Endothelial cell of hepatic sinusoid (primary cell): ENCODE measurements at regions not wholly inside any gene's neighbourhood (a gene's known extent, or its start where the extent isn't known, plus 50 kb on each side); places are given as distances from the start of the nearest gene placed in this dataset.
"Not testable (repeated sequence)": the region's sequence is repeated elsewhere in the genome, so short reads cannot be mapped to it uniquely, and the experiment has no call there.

Source experiments
- in situ Hi-C: cut with HindIII; loops from 2 replicates; pipeline ENCODE4 v1.10.0; 2017; ENCODE audit warnings: low sequenced_read_pairs

GRCh38 chr6:151154418-151154817 is 85.3 kb upstream of the AKAP12 start:
- in situ Hi-C loops = loop anchor here (10.0 kb wide), 1 partner anchor 60 kb away; no protein-coding TSS in a partner anchor

- in situ Hi-C loops = loop anchor here (5.0 to 10.0 kb wide), 3 partner anchors 43 to 60 kb away; no protein-coding TSS in a partner anchor
Observed at GRCh38 chr6:151155095-151155494, 84.7 kb upstream of the AKAP12 start.

DNA sequence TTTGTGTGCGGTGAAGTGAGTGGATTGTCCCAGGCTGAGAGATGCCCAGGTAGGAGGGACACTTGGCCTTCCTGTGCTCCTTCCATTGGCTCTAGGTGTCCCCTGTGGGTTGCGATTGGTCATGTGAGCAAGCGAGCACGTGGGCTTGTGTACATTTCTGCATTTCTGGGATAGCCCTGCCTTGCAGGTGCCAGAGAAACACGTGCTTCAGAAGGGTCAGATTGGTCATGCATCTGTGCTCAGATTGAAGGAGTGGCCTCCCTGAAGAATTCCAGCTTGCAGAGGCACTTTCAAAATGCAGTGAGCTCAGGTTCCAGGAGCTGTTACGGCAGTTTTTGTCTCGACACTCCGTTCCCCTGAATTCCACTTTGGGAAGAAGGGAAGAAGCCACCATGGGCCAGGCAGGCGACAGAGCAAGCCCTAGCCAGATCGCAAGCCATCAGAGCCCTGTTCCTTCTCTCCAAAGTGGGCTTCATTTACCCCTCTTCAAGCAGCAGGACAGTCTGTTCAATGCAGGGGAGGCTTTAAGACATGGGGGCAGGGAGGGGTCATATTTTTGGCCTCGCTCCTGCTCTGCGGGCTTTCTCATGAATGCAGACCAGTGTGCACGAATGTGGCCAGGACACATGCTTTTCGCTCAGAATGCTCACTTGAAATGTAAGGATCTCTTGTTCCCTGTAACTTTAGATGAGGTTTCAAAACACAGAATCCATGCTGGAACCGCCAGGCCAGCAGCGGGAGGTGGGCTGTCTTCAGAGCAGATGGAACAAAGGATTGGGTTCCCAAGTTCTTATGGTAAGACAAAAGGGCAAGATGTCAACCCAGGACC is 78.6 kb upstream of the AKAP12 start:
- in situ Hi-C loops = no loop called here

GRCh38 chr6:151164383-151164782 is 75.4 kb upstream of the AKAP12 start:
- in situ Hi-C loops = no loop called here

GRCh38 chr6:151166180-151166579 is 73.6 kb upstream of the AKAP12 start:
- in situ Hi-C loops = no loop called here

DNA sequence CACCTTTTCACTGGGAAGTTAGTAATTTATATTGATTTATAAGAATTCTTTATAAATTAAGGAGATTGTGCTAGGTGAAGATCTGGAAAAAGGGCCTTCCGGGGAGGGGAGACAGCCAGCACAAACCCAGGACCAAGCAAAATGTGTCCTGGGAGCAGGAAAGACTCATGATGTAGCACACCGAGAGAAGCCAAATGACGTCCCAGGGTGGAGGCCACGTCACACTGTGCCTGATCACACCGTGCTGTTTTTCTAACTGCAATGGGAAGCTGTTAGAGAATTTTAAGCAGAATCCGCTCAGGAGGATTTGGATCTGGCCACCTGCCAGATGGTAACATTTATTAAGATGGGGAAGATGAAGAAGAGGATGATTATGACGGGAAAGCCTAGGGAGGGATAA is 72.7 kb upstream of the AKAP12 start:
- in situ Hi-C loops = no loop called here

DNA sequence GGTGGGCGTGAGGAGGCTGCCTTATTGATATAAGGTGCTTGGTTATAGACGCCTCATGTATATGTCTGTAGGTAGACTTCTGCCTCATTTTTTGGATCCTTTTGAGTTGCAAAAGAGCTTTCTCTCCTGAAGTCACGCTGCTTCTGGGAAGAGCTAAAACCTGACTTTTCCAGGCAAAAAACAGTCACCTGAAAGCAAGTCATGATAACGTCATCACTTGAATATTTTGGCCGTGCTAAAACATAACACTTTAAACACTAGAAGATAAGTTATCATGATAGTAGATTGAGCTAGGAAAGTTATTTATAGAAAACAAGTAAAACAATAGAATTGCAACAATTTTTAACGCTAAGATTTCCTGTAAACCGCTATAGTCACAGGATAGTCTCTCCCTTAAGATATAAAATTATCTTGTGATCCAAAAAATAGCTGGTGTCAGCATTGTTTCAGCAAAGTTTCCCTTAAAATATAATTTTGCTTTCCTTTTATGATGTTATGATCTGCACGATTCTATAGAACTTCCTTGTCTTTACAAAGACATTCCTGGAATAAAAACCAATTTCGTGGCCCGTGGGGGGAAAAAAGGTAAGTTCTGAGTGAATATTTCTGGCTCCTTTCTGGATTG is 69.0 kb upstream of the AKAP12 start:
- in situ Hi-C loops = no loop called here

- in situ Hi-C loops = no loop called here
Observed at GRCh38 chr6:151172751-151173150, 67.0 kb upstream of the AKAP12 start.

- in situ Hi-C loops = no loop called here
Observed at GRCh38 chr6:151175662-151176445, 63.9 kb upstream of the AKAP12 start.

DNA sequence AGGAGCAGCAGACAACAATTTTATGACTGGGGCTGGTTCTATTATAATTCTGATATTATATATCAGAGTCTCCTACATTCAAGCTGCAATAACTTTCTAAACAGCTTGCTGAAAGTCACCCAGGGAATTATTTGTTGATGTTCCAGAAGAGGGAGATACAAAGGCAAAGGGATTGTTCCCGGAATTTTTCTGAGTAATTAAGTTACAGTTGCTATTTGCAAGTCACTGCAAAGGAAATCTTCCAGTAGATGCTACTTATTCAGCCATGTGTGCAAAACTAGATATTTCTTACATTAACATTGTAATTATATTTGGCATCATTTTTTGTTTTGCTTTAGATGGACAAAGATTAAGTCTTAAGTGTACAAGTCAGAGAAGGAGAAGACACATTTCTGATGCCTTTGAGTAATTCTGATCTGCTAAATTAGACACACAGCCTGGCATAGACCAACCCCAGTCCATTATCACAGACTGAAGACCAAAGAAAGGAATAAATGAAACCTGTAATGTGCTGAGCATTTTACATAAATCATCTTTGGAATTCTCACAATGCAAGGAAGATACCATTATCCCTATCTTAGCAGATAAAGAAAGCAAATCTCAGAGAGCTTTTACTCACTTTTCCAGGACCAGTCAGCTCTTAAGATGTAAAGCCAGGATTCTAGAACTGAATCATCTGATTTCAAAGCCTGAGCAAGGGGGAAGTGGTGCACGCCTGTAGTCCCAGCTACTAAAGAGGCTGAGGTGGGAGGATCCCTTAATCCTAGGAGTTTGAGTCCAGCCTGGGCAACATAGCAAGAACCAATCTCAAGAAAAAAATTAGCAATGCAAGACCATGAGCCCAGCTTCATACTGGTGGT is 62.6 kb upstream of the AKAP12 start:
- in situ Hi-C loops = no loop called here

DNA sequence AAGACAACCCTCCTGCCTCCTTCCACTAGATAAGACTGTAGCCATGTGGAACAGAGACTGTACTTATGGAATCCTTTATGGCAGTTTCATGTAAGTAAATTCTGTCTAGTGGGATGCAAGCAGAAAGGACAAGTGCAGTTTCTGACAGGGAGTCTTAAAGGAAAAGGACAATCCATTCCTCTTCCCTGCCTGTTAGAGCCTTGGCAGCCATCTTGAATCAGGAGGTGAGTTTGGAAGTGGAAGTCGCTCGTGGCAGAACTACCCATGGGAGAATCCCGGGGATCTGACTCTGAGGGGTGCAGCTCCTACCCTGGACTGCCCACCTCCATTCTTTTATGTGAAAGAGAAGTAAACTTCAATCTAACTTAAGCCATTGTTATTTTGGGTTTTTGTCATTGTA is 61.4 kb upstream of the AKAP12 start:
- in situ Hi-C loops = no loop called here

DNA sequence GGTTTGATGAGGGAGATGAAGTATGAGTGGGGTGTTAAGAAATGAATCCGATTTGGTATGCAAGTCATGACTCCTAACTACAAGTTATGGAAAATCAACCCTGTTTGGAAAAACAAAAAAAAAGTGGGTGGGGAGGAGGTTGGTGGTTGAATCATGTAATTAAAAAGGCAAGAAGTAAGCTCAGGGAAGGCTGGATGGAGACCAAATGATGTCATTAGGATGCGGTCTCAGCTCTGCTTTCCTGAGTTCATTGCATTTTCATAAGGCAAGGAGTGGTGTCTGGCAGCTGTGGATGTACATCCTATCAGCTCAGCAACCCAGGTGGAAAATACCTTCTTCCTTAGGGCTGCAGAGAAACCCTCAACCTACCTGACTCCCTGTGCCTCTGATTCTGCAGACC is 60.4 kb upstream of the AKAP12 start:
- in situ Hi-C loops = no loop called here

DNA sequence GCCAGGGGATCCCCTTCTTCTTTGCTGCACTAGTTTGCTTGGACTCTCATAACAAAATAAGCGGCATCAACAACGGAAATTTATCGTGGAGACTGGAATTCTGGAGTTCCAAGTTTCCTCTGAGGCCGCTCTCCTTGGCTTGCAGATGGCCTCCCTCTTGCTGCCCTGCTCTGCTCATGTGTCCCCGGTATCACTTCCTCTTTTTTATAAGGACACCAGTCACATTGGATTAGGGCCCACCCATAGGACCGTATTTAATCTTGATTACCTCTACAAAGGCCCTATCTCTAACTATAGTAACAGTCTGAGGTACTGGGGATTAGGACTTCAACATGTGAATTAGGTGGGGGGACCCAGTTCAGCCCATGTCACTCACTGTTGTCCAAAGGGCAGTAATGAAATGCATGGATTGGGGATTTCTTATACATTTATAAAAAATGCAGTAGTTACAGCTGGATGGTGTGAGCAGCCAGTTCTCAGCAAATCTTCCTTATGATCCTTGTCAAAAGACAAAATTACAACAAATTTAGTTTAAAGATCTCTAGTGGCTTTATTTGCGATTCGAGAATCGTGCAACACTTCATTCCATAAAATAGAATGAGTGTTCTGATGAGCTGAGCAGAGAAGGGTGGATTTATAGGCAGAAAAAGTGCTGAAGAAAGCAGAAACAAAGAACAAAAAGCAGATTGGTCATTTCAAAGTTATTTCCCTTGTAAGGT is 59.3 kb upstream of the AKAP12 start:
- in situ Hi-C loops = no loop called here

DNA sequence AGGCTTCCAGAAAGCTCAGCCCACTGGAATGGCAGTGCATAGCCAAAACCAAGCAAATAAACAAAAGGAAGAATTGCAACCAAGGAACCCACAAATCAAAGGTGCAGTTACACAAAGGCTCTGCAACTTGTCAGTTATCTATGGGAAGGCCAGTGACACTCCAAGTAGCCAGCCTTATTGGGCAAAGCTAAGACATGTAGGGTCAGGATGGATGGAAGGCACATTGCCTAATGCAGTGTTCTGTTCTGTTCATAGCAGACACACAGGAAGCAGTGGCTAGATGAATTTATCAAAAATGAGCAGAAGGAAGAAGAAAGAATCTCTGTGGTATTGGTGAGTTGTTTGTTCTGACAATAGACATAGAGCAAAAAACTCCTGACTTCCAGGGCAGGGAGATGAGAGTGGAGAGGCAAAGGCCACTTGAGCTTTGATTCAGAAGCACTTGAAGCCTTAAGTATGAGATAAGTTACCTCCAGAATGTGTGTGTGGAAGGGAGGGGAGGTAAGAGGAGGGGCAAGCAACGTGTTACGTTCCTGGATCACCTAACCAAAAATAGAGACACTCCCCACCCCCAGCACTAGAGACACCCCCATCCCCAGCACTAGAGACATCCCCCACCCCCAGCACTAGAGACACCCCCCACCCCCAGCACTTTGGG is 57.9 kb upstream of the AKAP12 start:
- in situ Hi-C loops = no loop called here

- in situ Hi-C loops = not testable (repeated sequence)
Observed at GRCh38 chr6:151182958-151183357, 56.8 kb upstream of the AKAP12 start.

DNA sequence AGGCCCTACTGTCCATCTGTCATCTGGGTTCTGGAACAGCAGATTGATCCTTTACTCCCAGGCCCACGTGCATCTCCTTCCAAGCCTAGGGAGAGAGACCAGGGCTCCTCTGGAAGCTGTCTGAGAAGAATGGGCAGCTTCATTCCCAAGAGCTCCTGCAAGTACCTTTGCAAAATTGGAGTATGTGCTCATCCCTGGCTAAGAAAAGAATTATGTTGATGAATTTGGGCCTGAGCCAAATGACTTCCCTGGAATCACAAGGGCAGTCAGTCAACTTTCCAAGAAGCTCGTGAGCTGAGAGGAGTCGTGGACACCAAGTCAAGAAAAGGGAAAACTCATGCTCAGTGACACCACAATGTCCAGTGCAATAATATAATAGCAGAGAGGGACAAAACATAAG is 54.6 kb upstream of the AKAP12 start:
- in situ Hi-C loops = no loop called here

- in situ Hi-C loops = no loop called here
Observed at GRCh38 chr6:151186306-151186705, 53.5 kb upstream of the AKAP12 start.

DNA sequence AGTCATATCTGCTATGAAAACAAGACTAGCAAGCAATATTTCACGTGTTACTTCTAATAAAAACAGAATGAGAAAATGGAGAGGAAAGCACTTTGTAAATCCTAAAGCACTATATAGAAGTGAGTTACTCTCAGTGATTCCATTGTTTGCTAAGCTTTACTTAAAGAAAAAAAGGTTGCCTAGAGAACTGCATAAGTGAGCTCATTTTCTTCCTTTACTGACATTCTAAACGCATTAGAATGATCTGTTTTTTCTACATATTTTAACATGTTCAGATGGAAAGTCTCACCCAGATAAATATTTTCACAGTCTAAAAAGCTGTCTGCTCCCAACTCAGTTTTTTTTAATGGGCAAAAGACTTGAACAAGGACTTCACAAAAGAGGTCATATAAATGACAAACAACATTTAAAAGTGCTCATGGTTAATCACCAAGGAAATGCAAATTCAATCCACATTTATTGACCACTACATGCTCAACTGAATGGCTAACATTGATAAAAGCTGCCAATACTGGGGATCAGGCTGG is 52.9 kb upstream of the AKAP12 start:
- in situ Hi-C loops = no loop called here
